ENCODE measurements at regions not wholly inside any gene's neighbourhood (a gene's known extent, or its start where the extent isn't known, plus 50 kb on each side); places are given as distances from the start of the nearest gene placed in this dataset.

- no peak for DNase-seq
These were observed 99.2 kb downstream of the SLC41A2 start for GRCh38 chr12:104858611-104859543.

- DNase-seq, result no peak
These were observed 101.6 kb downstream of the SLC41A2 start for GRCh38 chr12:104856531-104856930.

- DNase-seq, result no peak
These were observed 102.5 kb downstream of the SLC41A2 start for GRCh38 chr12:104855599-104855998.

- DNase-seq, result no peak
These were observed 105.2 kb downstream of the SLC41A2 start for GRCh38 chr12:104852896-104853295.

- DNase-seq, result no peak
These were observed 106.0 kb downstream of the SLC41A2 start for GRCh38 chr12:104852102-104852501.

GRCh38 chr12:104850781-104851180, 107.3 kb downstream of the SLC41A2 start:
- DNase-seq, result no peak

- DNase-seq, result no peak
These were observed 111.9 kb downstream of the SLC41A2 start for GRCh38 chr12:104846056-104846767.

- no peak for DNase-seq
These were observed 114.0 kb downstream of the SLC41A2 start for GRCh38 chr12:104844123-104844522.

- DNase-seq, result no peak
These were observed 117.8 kb downstream of the SLC41A2 start for GRCh38 chr12:104840262-104840661.

- no peak for DNase-seq
These were observed 122.8 kb downstream of the SLC41A2 start for GRCh38 chr12:104835317-104835716.

- no peak for DNase-seq
These were observed 123.5 kb downstream of the SLC41A2 start for GRCh38 chr12:104834607-104835006.

GRCh38 chr12:104833756-104834155, 124.3 kb downstream of the SLC41A2 start:
- no peak for DNase-seq

- no peak for DNase-seq
These were observed 130.1 kb downstream of the SLC41A2 start for GRCh38 chr12:104828015-104828414.

GRCh38 chr12:104827587-104827986, 130.5 kb downstream of the SLC41A2 start:
- DNase-seq, result no peak

- DNase-seq, result peak; percentile 12 to 18
These were observed 132.7 kb downstream of the SLC41A2 start for GRCh38 chr12:104825408-104825807.

GRCh38 chr12:104823985-104824461, 134.1 kb downstream of the SLC41A2 start:
- DNase-seq, result peak; percentile 69 to 79

- DNase-seq, result no peak
These were observed 135.1 kb downstream of the SLC41A2 start for GRCh38 chr12:104822941-104823340.

GRCh38 chr12:104816845-104817503, 141.1 kb downstream of the SLC41A2 start:
- DNase-seq, result no peak

GRCh38 chr12:104815935-104816334, 142.2 kb downstream of the SLC41A2 start:
- no peak for DNase-seq

- DNase-seq, result no peak
These were observed 143.1 kb downstream of the SLC41A2 start for GRCh38 chr12:104814944-104815343.
